HEK293 (cell line): ENCODE measurements at regions not wholly inside any gene's neighbourhood (a gene's known extent, or its start where the extent isn't known, plus 50 kb on each side); places are given as distances from the start of the nearest gene placed in this dataset.

ENCODE experiments used
- CTCF ChIA-PET: fragments of 350-600 bp; formaldehyde crosslinking; extraction: SDS; loops from one replicate; lab custom pipeline; 2021; ENCODE audit warnings: antibody characterized with exemption; lab: Yijun Ruan, JAX
- POLR2A ChIA-PET: fragments of 300-600 bp; formaldehyde crosslinking; extraction: SDS; loops from one replicate; lab custom pipeline; 2020; ENCODE audit warnings: antibody characterized with exemption, inconsistent platforms; lab: Yijun Ruan, JAX
- H3K27ac ChIP-seq: fragments of 200-500 bp; sonication (Bioruptor generic); 2 replicates; pipeline ENCODE4 v1.5.1; 2014; ENCODE audit warnings: low read depth, low read length, control low read depth, inconsistent platforms; ENCODE audit errors: extremely low read depth
- H3K36me3 ChIP-seq, 2 experiments: fragments of 200-500 bp in 1 of 2; sonication (Bioruptor generic) in 1 of 2; 1 replicate in 1 of 2; 2 replicates in 1 of 2; pipeline ENCODE4 v1.5.1; 2014 to 2017; ENCODE audit warnings: inconsistent platforms in 2 of 2, low read length in 2 of 2; ENCODE audit not compliant: control insufficient read depth in 2 of 2, insufficient read depth in 1 of 2
- H3K4me1 ChIP-seq: fragments of 200-500 bp; sonication (Bioruptor generic); 2 replicates; pipeline ENCODE4 v1.5.1; 2014; ENCODE audit warnings: mild to moderate bottlenecking, low read length, inconsistent platforms; ENCODE audit not compliant: control insufficient read depth, insufficient read depth
- H3K4me3 ChIP-seq: 2 replicates; pipeline ENCODE4 v1.5.1; 2011; ENCODE audit warnings: low read depth, mild to moderate bottlenecking, control low read depth, low read length, moderate library complexity
- H3K9me3 ChIP-seq: fragments of 200-500 bp; sonication (Bioruptor generic); 2 replicates; pipeline ENCODE4 v1.5.1; 2014; ENCODE audit warnings: low read depth, low read length, inconsistent platforms; ENCODE audit not compliant: control insufficient read depth, insufficient read depth
- KLF8 ChIP-seq: fragments of 450-650 bp; formaldehyde crosslinking; IDR thresholded peaks from 2 replicates; pipeline ENCODE4 v1.5.1; 2016; ENCODE audit warnings: missing biosample characterization, missing genetic modification characterization
- SALL2 ChIP-seq: fragments of 450-650 bp; formaldehyde crosslinking; IDR thresholded peaks from 2 replicates; pipeline ENCODE4 v1.5.0; 2017; ENCODE audit warnings: missing biosample characterization, mild to moderate bottlenecking, missing genetic modification characterization, borderline replicate concordance
- SP3 ChIP-seq: fragments of 450-650 bp; formaldehyde crosslinking; IDR thresholded peaks from 2 replicates; pipeline ENCODE4 v1.5.1; 2016; ENCODE audit warnings: missing biosample characterization, missing genetic modification characterization
- ZNF350 ChIP-seq: fragments of 450-650 bp; formaldehyde crosslinking; IDR thresholded peaks from 2 replicates; pipeline ENCODE4 v1.5.0; 2017; ENCODE audit warnings: missing biosample characterization, mild to moderate bottlenecking, missing genetic modification characterization
- ZNF571 ChIP-seq: fragments of 450-650 bp; formaldehyde crosslinking; IDR thresholded peaks from 2 replicates; pipeline ENCODE4 v1.5.0; 2017; ENCODE audit warnings: missing biosample characterization, missing genetic modification characterization
- ZNF654 ChIP-seq: fragments of 450-650 bp; formaldehyde crosslinking; IDR thresholded peaks from 2 replicates; pipeline ENCODE4 v1.5.1; 2016; ENCODE audit warnings: low read depth, missing biosample characterization, missing genetic modification characterization
- ZNF830 ChIP-seq: fragments of 450-650 bp; IDR thresholded peaks from 2 replicates; pipeline ENCODE4 v1.5.0; 2018; ENCODE audit warnings: missing biosample characterization, missing genetic modification characterization, low read depth, mild to moderate bottlenecking, moderate library complexity
- ZNF837 ChIP-seq: fragments of 450-650 bp; formaldehyde crosslinking; IDR thresholded peaks from 2 replicates; pipeline ENCODE4 v1.5.1; 2016; ENCODE audit warnings: missing biosample characterization, missing genetic modification characterization
- TF ChIP-seq, protein P1 (sequence below): fragments of 450-650 bp; formaldehyde crosslinking; IDR thresholded peaks from 2 replicates; pipeline ENCODE4 v1.5.1; 2017; ENCODE audit warnings: missing biosample characterization, missing genetic modification characterization
- TF ChIP-seq, protein P2 (sequence below): fragments of 450-650 bp; formaldehyde crosslinking; IDR thresholded peaks from 2 replicates; pipeline ENCODE4 v1.5.1; 2016; ENCODE audit warnings: missing biosample characterization, missing genetic modification characterization
- TF ChIP-seq, protein P3 (sequence below): fragments of 450-650 bp; formaldehyde crosslinking; IDR thresholded peaks from 2 replicates; pipeline ENCODE4 v1.5.1; 2016; ENCODE audit warnings: missing biosample characterization, missing genetic modification characterization

DNA sequence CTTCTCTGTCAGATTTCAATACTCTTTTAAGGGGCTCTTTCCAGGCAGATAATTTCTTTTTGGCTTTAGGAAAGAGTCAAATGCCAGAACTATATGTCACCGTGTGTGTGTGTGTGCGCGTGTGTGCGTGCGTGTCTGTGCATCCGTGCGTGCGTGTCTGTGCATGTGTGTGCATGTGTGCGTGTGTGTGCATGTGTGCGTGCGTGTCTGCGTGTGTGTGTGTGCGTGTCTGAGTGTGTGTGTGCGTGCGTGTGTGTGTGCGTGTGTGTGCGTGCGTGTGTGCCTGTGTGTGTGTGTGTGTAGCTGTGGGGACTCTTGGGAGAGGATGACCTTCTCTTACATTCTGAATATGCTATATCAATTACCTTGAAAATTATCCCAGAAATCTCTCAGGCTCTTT lies 441.6 kb downstream of the SLITRK2 start:
- H3K27ac ChIP-seq = no peak overlapping the region
- ChIA-PET CTCF (no interaction called here), POLR2A (no interaction called here)
- no peaks in the 10 kb centered on the region for H3K36me3 ChIP-seq
- no peaks in the 10 kb centered on the region for H3K9me3 ChIP-seq
- no peak overlapping the region for H3K4me3 ChIP-seq
- TF ChIP-seq SALL2 (no peak), ZNF350 (tag by site-specific recombination) (no peak), KLF8 (tag by site-specific recombination) (no peak)
- TF ChIP-seq, protein P1, sequence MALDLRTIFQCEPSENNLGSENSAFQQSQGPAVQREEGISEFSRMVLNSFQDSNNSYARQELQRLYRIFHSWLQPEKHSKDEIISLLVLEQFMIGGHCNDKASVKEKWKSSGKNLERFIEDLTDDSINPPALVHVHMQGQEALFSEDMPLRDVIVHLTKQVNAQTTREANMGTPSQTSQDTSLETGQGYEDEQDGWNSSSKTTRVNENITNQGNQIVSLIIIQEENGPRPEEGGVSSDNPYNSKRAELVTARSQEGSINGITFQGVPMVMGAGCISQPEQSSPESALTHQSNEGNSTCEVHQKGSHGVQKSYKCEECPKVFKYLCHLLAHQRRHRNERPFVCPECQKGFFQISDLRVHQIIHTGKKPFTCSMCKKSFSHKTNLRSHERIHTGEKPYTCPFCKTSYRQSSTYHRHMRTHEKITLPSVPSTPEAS (tag by site-specific recombination) = peak; percentile 86
- H3K4me1 ChIP-seq = no peaks in the 10 kb centered on the region

DNA sequence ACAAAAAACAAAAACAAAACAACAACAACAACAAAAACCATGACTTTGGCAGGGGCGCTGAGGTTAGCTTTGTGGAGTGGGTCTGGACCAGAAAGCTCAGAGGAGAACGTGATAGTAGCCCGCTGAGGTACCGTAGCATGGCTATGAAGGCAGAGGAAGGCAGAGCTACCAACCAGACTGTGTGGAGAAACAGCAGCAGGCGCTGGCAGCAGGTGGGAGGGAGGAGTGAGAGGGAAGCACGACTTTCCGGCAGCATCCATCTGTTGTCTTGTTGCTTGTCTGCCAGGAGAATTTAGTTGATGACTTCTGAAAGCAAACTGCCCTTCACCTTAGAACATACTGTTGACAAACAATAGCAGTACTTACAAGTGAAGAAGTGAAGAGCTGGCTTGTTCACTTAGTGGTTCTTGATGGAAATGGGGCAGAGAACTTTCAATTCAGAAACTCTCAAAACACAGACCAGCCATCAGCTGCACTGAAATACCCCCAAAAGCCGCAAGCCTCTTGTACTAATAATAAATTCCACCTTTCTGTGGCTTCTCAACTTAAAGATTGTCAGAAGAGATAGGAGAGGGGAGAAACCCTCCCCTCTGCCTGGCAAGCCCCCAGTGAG lies 447.2 kb downstream of the SLITRK2 start:
- ChIA-PET CTCF (interaction anchor here (0.6 kb wide), 1 partner anchor 52 kb away, joined by 3 read pairs; no protein-coding TSS in a partner anchor), POLR2A (no interaction called here)
- no peaks in the 10 kb centered on the region for H3K4me1 ChIP-seq

GRCh38 chrX:146278381-146278780 lies 460.8 kb downstream of the SLITRK2 start:
- H3K9me3 ChIP-seq = no peaks in the 10 kb centered on the region
- no peak overlapping the region for H3K27ac ChIP-seq
- no peaks in the 10 kb centered on the region for H3K36me3 ChIP-seq
- ChIA-PET POLR2A (no interaction called here), CTCF (no interaction called here)
- no peak overlapping the region for H3K4me3 ChIP-seq
- H3K4me1 ChIP-seq = no peaks in the 10 kb centered on the region
- TF ChIP-seq ZNF654 (tag by site-specific recombination) (peak; percentile 22; the same call in 1 of the 2 replicates), ZNF571 (tag by site-specific recombination) (no peak), KLF8 (tag by site-specific recombination) (no peak)
- TF ChIP-seq, protein P2, sequence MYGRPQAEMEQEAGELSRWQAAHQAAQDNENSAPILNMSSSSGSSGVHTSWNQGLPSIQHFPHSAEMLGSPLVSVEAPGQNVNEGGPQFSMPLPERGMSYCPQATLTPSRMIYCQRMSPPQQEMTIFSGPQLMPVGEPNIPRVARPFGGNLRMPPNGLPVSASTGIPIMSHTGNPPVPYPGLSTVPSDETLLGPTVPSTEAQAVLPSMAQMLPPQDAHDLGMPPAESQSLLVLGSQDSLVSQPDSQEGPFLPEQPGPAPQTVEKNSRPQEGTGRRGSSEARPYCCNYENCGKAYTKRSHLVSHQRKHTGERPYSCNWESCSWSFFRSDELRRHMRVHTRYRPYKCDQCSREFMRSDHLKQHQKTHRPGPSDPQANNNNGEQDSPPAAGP (tag by site-specific recombination) = no peak

More for the DNA sequence above, 447.2 kb downstream of the SLITRK2 start:
- Histone ChIP-seq H3K36me3 (no peaks in the 10 kb centered on the region), H3K27ac (no peak overlapping the region), H3K9me3 (no peaks in the 10 kb centered on the region), H3K4me3 (no peak overlapping the region)
- TF ChIP-seq SP3 (tag by site-specific recombination) (no peak), ZNF830 (tag by site-specific recombination) (no peak), ZNF837 (tag by site-specific recombination) (no peak)
- TF ChIP-seq, protein P3, sequence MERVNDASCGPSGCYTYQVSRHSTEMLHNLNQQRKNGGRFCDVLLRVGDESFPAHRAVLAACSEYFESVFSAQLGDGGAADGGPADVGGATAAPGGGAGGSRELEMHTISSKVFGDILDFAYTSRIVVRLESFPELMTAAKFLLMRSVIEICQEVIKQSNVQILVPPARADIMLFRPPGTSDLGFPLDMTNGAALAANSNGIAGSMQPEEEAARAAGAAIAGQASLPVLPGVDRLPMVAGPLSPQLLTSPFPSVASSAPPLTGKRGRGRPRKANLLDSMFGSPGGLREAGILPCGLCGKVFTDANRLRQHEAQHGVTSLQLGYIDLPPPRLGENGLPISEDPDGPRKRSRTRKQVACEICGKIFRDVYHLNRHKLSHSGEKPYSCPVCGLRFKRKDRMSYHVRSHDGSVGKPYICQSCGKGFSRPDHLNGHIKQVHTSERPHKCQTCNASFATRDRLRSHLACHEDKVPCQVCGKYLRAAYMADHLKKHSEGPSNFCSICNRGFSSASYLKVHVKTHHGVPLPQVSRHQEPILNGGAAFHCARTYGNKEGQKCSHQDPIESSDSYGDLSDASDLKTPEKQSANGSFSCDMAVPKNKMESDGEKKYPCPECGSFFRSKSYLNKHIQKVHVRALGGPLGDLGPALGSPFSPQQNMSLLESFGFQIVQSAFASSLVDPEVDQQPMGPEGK = no peak
